HG03354 (cell line): ENCODE measurements at regions not wholly inside any gene's neighbourhood (a gene's known extent, or its start where the extent isn't known, plus 50 kb on each side); places are given as distances from the start of the nearest gene placed in this dataset.
"Not testable (repeated sequence)": the region's sequence is repeated elsewhere in the genome, so short reads cannot be mapped to it uniquely, and the experiment has no call there.

Experiments used
- ATAC-seq: cut with Tn5 transposase; IDR thresholded peaks from one replicate; pipeline ENCODE4 v1.9.1; 2021; ENCODE audit warnings: mild to moderate bottlenecking; ENCODE audit not compliant: unreplicated experiment, poor library complexity, severe bottlenecking

DNA sequence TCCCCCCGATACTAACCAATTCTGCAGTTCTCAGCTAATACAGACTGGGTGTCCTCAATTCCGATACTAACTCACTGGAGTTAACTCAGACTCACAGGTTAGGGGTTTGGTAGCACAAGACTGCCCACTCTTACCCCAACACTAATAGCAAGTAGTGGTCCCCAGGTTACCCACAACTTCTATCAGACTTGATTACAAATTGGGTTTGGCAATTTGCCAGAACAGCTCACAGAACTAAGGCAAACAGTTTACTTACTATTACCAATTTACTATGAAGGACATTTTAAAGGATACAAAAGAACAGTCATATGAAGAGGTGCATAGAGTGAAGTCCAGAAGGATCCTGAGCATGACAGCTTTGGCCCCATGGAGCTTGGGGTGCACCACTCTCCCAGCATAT, 201.8 kb upstream of the VCX start:
- ATAC-seq: no peak

DNA sequence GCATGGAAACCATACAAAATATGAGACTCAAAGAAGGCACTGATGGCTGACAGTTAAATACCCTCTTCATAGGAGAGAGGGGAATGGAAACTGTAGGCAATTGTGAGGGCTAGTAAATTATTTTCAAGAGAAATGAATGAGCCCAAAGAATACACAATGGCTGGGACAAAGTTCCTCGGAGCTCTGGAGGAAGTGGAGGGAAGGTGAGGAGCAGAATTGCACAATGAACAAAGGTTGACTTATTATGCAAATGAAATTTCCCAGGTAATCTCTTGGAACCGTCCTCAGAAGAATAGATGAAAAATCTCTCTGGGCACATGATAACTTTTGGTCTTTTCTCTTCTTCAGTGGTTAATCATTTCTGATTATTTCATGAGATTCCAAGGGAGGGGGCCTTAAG, 202.6 kb upstream of the VCX start:
- no peak for ATAC-seq

DNA sequence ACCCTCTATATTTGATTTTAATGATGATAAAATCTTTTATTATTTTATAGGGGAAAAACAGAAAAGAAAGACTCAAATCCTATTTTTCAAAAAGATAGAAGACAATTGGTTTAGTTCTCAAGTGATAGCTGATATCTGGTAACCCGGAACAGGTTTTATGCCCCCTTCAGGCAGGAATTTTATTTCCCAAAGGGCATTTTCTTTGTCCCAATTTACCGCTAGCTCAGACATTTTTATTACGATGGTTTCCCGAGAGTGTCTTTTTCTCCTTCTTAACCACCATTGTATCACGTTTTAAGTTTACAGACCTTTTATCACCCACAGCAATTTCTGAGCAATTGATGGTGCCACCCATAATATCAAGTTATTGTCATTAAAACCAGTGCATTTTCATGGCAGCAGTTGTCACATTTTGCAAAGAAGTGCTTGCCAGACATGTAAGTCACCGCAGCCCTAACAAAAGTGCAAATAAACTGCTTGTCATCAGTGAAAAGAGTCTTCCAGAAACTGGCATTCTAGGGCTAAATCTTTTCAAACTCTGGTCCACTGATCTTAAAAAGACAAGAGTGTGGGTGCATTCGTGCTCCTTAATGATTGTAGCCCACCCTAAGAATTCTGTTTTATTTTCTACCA, 204.8 kb upstream of the VCX start:
- no peak for ATAC-seq

DNA sequence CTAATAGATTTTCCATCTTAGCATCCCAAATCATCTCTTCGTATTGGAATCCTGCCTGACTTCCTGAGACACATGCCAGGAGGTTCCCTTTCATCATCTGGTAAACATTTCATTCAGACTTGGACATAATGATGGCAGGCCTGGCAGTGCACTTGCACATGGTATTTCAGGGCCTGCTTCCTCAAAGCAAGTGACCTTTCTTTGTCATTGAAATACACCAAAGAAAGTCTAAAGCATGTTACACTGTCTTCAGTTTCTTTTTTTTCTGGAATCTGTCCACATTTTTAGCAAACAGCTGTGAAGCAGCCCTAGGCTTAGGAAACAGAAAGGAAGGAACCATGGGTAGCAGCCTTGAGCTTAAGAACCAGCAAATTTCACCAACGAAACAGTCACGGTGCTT, 205.9 kb upstream of the VCX start:
- no peak for ATAC-seq

DNA sequence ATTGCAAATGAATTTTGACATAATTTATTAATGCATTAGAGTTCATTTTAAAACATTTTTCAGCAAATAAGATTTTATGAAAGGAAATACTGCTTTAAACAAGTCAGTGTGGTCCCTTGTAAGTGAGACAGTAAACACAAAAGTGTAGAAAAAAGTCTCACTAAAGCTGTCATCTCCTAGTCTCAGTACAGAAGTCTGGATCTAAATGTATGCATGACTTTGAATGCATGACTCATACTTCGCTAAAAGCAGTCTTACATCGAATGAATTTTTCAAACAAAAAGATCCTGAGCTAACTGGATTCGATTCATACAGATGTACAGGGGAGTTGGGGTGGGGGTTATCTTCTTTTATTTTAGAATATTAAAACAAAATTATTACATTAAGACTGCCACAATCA, 207.4 kb upstream of the VCX start:
- ATAC-seq: no peak

DNA sequence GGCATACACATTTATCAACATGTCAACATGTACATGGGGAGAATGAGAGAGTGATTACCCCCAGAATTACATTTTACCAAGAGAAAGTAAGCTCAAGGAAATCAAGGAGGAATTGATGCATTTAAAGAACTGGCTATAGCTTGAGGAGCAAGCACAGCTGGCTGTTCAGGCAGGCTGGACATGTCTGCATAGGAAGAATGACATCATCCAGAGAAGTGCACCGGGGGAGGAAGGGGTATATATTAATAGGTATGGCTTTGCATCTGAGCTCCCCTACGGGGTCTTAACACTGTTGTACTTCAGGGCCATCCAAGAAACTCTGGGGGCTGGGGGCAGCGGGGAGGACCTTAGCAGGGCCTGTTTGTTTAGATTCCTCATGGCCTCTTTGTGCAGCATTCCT, 222.4 kb upstream of the VCX start:
- no peak for ATAC-seq

DNA sequence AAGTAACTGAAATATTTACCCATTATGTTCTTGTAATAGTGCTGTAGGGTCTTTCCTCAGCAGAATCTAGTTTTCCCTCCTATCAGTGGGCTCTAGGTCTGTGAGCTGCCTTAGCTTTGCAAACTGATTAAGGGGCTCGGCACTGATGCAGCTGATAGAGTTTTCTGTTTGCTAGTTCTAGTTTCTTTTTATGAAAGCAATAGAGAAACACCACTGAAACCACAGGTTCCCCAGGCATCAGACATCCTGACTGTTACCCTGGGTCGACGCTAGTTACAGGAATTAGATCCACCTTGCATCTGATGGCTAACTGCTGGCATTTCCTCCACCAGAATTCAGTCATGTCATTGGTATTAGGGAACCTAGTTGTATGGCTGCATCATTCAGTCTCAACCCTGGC, 225.0 kb upstream of the VCX start:
- no peak for ATAC-seq

DNA sequence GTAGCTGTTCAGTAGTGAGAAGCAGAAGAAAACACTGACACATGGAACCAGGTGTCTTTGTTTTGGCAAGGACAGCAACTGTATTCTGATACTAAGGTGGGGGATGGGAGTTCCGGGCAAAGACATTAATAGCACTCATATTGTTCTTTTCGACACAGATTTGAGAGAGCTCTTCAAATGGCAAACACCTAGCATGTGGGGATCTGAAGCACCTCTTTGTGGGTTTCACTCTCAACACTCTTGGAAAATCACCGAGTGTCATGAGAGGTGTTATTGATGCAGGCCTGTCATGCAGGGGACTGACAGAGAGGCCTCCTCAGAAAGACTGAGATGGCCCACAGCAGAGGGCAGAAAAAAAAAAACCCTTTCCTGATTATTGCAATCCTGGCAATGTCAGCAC, 228.4 kb upstream of the VCX start:
- ATAC-seq: no peak

DNA sequence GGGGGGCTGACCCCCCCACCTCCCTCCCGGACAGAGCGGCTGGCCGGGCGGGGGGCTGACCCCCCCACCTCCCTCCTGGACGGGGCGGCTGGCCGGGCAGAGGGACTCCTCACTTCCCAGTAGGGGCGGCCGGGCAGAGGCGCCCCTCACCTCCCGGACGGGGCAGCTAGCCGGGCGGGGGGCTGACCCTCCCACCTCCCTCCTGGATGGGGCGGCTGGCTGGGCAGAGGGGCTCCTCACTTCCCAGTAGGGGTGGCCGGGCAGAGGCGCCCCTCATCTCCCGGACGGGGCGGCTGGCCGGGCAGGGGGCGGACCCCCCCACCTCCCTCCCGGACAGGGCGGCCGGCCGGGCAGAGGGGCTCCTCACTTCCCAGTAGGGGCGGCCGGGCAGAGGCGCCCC, 234.3 kb upstream of the VCX start:
- ATAC-seq: not testable (repeated sequence)

DNA sequence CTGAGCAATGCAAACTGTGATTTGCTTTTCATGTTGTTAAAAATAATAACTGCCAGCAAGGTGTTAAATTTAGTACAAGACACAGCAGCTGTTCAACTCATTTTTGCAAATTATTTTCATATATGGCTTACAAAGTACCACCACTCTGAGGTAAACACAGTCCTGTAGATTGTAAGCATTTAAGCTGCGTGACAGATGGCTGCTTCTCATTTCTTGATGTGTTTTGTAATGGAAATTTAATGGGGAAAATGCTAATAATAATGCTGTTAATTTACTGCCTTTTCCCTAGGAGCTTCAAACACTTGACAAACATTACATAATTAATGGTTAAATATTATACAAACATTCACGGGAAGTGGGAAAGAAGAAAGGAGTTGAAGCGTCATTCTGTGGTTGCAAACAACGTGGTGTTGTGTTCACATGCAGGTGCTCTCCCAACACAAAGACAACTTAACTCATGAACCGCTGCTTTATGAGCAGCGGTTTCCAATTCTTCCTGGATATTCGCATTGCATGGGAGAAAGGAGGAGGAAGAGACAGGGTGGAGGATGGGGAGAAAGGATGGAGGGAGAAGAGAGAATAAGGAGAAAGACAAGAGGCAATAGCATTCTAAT, 236.8 kb upstream of the VCX start:
- no peak for ATAC-seq

DNA sequence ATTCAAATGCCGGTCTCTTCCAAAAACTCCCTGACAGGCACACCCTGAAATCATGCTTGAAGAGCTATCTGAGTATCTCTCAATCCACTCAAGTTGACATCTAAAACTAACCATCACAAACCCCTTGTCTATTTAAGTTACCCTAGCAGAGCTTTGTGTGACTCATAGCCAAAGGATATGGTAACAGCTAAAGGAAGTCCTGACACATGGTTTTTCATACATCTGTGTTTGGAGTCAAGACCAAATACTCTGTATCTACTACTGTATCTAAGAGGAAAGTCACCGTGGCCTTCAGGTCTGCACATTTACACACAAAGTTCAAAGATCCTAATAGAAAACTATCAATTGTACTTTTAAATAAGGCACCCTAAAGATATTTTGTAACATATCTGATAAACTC, 239.6 kb upstream of the VCX start:
- no peak for ATAC-seq

DNA sequence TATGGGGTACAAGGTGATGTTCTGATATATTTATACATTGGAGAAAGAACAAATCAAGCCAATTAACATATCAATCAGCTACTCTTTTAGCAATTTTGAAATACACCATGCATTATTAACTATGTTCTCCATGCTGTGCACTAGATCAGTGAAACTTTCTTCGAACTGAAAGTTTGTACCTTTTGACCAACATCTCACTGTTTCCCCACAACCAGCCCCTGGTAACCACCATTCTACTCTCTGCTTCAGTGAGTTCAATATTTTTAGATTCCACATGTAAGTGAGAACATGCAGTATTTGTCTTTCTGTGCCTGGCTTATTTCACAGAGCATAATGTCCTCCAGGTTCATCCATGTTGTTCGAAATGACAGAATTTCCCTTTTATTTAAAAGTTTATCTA, 246.1 kb upstream of the VCX start:
- no peak for ATAC-seq

DNA sequence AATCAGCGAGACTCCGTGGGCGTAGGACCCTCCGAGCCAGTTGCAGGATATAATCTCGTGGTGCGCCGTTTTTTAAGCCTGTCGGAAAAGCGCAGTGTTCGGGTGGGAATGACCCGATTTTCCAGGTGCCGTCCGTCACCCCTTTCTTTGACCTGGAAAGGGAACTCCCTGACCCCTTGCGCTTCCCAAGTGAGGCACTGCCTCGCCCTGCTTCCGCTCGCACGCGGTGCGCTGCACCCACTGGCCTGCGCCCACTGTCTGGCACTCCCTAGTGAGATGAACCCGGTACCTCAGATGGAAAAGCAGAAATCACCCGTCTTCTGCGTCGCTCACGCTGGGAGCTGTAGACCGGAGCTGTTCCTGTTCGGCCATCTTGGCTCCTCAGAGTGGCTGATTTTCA, 249.6 kb upstream of the VCX start:
- not testable (repeated sequence) for ATAC-seq

DNA sequence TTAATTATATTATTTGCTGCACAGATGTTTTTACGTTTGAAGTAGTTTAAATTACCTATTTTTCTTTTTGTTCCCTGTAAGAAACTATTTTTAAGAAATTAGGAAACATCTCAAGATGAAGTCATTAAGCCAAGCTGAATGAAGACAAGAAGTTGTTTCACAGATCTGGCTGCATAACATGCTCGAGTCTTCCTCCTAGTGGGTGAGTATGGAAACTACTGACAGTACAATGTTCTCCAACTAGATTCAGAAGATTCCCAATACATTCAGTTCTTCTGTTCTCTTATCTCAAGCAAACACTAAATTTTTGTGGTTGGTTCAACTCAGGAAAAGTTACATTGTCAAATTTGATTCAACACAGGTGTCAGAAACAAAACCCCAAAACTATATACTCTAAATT, 256.8 kb upstream of the VCX start:
- peak; percentile 86 for ATAC-seq

DNA sequence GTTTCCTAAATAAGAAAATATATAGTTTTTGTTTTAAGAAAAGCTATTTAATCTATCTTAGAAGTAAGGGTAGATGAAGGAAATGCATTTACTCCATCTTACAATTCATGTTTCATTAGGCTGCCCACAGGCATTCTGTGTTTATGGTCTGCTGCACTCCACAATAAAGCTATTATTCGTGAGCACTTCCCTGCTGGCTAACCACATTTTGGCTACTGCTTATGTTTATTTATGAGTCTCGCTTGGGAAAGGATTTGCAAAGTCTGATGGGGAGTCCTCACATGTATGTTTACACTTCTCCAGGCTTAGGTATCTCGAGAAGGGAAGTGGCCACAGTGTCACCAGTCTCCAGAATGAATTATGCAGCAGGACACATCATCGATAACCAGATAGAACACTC, 260.8 kb upstream of the VCX start:
- no peak for ATAC-seq

DNA sequence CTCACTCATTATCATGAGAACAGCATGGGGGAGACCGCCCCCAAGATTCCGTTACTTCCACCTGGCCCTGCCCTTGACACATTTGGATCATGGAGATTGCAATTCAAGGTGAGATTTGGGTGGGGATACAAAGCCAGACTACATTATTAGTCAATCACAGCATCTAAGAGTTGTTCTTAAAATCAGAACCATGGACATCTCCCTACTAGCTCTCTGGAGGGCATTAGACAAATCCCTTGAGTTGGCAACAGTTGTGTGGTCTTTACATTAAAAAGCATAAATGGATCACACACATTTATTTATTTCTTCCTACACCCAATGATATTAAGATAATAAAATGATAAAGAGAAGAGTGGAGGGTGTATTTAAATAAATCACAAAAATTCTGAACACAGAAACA, 262.8 kb upstream of the VCX start:
- ATAC-seq: no peak

DNA sequence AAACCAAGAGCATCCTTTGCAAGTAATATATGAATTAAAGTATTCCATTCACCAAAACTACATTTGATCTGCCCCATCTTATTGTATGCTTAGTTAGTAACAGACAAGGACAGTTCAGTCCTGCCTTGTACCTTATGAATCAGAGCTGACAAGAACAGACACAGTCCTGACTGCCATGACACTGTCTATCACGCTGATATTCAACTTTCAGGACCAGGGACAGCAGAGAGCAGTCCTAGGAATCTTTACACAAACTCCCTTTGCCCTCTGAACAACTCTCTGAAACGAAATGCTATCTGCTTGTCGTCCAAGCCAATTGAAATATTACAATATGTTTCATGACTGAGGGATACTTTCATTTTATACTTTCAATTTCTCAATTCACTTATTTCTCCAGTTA, 268.6 kb upstream of the VCX start:
- ATAC-seq: no peak

DNA sequence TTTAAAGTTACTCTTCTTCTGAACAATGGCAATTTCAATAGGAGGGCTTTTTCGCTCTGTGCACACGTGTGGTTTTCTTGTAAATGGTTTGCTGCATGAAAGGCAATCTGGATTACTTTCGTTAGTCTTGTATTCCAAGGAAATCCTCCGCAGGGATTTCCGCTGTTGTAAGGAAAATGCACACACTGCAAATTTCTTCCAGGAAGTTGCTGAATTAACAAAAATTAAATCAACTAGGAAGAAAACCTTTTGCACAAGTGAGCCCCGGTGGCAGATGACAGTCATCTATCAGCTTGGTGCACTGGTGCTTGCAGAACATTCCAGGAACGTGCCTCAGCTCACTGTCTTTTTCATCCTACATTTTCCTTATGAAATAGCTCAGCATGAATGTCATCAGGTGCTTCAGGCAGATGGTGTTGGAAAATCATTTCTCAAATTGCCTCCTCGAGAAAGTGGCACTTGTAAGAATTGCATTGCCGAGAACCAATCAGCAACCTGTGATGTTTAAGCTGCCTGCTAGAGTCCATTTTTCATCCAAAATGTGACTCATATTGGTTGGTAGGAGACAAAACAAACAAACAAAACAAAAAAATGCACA, 272.4 kb upstream of the VCX start:
- ATAC-seq: no peak

DNA sequence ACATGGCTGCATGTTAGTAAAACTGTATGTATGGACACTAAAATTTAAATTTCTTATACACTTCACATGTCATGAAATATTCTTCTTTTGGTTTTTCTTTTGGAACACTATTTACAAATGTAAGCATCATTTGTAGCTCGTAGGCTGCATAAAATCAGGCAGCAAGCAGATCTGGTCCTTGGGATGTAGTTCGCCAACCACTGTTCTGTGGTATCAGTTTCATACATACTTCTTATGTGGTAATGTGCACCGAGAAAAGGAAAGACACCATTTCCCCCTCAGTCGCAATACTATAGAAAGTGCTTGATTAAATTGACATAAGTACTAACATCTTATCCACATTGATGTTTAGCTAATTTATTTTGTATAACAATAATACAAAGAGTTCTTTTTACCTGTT, 274.4 kb upstream of the VCX start:
- no peak for ATAC-seq

DNA sequence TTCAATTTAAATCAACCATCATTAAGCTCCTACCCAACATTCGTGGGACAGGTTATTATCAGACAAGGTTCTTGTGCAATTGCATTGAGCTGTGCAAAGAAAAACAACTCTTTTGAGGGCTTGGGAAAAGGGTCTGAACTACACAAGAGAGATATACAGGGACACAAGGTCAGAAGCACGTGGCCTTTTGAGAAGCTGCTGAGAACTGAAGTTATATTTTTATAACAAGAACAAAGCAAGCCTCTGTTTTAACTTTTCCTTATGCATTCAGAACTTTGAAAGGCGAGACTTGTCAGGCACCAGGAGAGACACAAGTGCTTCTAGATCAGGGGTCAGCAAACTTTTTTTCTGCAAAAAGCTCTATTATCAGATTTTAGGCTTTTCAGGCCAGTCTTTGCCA, 274.8 kb upstream of the VCX start:
- ATAC-seq: no peak

DNA sequence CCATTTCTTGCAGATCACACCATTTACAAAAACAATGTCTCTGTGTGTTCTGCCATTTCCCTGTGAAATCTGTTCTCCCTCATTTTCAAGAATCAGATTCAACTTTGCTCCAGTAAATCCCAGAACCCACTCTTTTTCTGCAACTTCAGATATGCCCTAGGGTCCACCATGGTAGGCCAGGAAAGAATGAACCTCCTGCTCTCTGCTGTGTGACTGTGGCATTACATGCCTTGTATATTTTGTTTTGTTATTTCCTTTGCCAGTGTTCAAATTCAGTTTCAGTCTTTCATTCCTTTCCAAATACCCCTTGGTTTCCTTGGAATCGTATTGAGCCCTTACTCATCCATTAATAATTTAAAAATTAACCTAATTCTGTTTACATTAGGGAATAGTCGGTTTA, 290.2 kb upstream of the VCX start:
- no peak for ATAC-seq
